GM10847 (cell line): ENCODE measurements at regions not wholly inside any gene's neighbourhood (a gene's known extent, or its start where the extent isn't known, plus 50 kb on each side); places are given as distances from the start of the nearest gene placed in this dataset.

ENCODE experiments used
- POLR2A ChIP-seq: IDR thresholded peaks from 2 replicates; pipeline ENCODE4 v1.6.1; 2011; ENCODE audit not compliant: insufficient read length; ENCODE audit errors: extremely low read depth

DNA sequence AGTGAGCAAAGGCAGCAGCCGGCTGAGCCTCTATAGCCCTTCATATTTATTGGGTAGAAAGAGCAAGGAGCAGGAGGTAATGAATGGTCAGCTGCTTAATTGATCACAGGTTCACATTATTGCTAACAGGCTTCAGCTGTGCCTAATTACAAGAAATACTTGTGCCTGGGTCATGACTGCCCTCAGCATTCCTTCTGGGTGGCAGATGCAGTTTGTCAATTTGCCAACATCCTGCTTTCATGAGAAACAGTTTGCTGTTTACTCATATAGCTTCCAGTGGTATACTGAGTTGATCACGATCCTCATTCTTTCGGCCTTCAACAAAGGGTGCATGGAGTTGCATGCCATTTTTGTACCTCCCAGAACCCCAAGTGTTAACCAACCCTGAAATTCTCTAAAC lies 81.0 kb upstream of the PLEKHG7 start:
- no peak for TF ChIP-seq POLR2A

DNA sequence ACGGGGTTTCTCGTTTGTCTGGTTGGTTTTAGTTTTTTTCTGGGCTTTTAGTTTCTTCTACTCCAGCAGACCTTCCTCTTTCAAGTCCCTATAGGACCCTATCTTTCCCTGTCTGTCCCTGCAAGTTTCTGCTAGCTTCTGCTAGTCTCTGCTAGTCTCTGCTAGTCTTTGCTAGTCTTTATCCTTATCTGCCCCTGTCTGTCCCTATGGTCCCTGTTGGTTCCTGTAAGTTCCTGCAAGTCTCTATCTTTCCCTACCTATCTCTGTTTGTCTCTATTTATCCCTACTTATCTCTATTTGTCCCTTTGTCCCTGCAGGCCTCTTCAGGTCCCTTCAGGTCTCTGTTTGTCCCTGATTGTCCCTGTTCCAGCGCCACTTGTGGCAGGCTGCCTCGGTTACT lies 81.5 kb upstream of the PLEKHG7 start:
- no peak for TF ChIP-seq POLR2A

GRCh38 chr12:92619730-92620684 lies 82.8 kb upstream of the PLEKHG7 start:
- TF ChIP-seq POLR2A = no peak

- no peak for TF ChIP-seq POLR2A
Measured at GRCh38 chr12:92619026-92619425, 83.8 kb upstream of the PLEKHG7 start.

DNA sequence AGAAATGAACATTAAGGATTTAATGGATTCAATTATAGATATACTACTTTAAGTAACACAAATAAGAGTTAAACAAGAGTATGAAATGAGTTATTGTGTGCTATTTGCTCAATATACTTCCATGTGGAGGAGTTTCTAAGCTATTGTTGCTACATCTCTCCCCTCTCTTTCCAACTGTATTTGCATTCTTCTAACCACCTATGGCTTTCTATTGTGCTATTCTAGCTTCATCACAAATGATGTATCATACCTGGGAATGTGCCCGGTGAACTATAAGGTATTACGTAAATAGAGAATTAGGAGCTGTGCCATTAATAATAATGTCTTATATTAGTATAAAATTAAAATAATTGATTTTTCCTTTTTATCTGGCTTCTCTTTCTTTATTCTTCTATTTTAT lies 87.1 kb upstream of the PLEKHG7 start:
- TF ChIP-seq POLR2A = no peak

DNA sequence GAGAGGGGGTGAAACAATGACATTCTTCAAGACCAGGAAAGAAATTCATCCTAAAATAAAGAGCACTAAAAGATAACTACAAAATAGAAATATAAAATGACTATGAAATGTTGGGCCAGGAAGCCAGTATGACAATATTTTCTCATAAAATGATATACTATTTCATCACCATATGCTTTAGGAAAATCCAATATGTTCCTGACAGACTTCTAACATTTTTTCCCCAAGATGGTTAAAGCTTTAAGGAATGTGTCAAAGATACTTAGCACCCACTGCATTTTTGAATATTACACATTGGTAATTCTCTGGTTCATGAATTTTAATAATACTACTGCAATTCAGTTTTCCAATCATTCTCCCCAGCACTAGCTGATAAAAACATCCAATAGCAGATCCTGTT lies 87.7 kb upstream of the PLEKHG7 start:
- no peak for TF ChIP-seq POLR2A

- no peak for TF ChIP-seq POLR2A
Measured at GRCh38 chr12:92614502-92614901, 88.3 kb upstream of the PLEKHG7 start.

- no peak for TF ChIP-seq POLR2A
Measured at GRCh38 chr12:92614001-92614400, 88.8 kb upstream of the PLEKHG7 start.

DNA sequence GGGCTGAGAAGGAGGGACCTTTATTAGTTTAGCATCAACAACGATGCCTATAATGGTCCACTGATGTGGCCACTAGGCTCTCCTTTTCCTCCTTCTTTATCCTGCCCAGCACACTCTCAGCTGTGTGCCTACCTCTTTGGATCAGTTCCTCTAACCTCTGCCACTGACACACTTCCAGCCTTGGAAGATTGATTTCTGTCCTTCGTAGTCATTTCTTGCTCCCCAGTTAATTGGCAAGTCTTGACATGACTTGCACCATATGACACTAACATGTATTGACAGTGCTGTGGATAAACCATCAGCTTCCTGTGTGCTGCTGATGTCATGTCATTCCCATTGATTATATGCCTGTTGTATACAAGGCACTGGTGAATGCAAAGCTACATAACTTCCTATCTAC lies 90.2 kb upstream of the PLEKHG7 start:
- TF ChIP-seq POLR2A = no peak

GRCh38 chr12:92608151-92609091 lies 94.4 kb upstream of the PLEKHG7 start:
- TF ChIP-seq POLR2A = no peak

DNA sequence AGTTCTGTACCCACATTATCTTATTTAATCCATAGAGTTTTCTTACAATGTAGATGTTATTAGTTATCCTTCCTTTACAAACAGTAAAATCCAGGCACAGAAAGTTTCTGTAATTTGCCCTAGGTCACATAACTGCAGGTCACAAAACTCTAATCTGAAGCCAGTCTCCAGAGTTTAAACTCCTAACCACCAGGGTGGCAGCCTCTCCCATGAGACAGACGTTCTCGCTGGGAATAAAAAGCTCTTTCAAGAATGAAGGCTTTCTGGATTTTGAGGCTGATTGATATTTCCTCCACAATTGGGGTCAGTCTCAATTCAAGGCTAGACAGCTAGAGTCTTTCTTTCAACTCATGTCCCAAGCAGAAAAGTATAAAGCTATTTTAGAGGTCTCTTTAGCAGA lies 95.8 kb upstream of the PLEKHG7 start:
- TF ChIP-seq POLR2A = no peak

- TF ChIP-seq POLR2A = no peak
Measured at GRCh38 chr12:92605621-92606170, 97.1 kb upstream of the PLEKHG7 start.

GRCh38 chr12:92604786-92605185 lies 98.0 kb upstream of the PLEKHG7 start:
- no peak for TF ChIP-seq POLR2A

DNA sequence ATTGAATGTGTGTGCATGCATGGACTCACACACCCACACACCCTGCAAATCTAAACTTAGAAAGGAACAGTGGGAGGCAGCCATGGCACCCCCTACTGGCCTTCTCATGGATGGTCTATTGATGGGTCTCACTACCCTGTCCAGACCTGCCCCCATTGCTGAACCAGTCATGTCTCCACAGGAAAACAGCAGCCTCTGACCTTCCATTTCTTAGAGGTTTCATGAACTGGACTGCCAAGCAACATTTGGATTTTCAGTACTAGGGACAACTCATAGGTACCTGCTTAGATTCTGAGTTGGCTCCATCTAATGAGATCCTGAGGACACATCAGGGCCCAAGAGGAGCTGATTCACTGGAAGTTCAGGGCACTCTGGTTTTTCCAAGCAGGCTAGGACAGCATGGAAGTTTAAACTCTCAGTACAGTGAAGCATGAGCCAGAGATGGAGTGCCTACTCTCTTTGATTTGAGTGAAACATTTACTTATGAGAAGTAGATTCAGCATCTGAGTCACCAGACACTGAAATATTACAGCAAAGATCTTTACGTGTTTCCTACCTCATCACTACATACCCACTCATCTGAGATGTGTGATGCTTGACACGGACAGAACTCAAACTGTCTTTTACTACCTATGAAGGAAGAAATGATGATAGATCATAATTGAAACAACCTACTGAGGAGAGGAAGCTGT lies 98.9 kb upstream of the PLEKHG7 start:
- no peak for TF ChIP-seq POLR2A
